Fibroblast of skin of left quadriceps (primary cell): ENCODE measurements at regions not wholly inside any gene's neighbourhood (a gene's known extent, or its start where the extent isn't known, plus 50 kb on each side); places are given as distances from the start of the nearest gene placed in this dataset.

Experiments
- DNase-seq, 2 experiments: peaks; one replicate each; pipeline ENCODE4 v3.0.0-alpha.2; 2013; ENCODE audit warnings: low read depth in 2 of 2

DNA sequence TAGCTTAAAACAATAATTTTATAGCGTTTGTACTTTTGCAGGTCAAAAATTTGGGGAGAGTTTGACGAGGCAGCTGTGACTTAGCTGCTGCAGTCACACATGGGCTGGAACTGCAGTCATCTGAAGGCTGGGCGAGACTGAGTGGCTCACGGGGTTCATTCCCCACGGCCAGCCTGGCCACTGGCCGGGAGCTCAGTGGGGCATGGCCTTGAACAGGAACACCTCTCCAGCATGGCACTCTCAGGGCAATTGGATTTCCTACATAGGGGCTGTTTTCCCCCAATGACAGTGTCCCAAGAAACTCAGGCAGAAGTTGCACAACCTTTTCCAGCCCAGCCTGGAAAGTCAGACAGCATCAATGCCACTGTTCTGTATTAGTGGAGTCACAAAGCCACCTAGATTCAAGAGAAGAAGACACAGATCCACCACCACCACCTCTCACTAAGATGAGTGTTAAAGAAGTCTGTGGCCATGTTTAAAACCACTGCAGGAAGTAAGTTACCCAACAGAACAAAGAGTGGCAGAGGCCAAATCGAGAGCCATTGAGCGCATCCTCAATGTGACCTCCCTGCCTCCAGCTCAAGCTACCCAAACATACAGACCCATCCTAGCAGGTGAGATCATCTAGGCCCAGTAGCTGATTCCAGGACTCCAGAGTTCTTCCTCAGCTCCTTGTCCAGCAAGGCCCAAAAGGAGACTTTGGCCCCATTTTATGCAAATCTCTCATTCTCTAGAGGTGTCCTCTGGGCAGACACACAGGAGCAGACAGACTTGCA, 618.7 kb upstream of the CADM1 start:
- DNase-seq: no peak

DNA sequence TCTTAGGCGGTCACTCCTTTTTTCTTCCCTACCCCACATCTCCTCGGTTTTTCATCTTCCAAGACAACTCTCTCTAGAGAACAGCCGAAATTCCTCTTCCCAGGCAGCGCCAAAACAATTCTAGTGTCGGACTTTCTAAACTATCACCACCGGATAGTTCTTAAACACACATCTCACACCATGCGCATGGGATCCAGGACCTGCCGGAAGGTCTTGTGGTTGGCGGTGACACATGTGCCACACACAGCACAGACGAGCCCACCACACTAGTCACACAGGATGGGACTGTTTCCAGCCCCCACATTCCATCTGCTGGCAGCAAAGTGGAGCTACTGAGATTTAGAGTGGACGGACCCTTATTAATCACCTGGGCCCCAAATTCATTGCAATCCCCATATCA, 614.9 kb upstream of the CADM1 start:
- DNase-seq: no peak

DNA sequence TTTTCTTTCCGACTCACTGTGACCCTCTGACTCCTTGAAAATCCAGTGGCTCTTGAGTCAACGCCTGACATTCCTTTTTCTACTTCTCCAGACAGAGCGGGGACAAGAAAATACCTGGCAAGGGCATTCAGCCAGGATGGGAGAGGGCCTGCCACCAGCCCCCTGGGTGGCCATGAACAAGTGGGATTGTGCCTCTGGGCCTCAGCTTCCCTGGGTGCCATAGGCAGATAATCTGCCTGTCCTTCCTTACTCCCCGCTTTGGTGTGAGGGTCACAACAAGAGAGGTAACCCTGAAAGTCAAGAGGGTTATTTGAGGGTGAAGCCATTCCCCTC, 613.9 kb upstream of the CADM1 start:
- DNase-seq: no peak

DNA sequence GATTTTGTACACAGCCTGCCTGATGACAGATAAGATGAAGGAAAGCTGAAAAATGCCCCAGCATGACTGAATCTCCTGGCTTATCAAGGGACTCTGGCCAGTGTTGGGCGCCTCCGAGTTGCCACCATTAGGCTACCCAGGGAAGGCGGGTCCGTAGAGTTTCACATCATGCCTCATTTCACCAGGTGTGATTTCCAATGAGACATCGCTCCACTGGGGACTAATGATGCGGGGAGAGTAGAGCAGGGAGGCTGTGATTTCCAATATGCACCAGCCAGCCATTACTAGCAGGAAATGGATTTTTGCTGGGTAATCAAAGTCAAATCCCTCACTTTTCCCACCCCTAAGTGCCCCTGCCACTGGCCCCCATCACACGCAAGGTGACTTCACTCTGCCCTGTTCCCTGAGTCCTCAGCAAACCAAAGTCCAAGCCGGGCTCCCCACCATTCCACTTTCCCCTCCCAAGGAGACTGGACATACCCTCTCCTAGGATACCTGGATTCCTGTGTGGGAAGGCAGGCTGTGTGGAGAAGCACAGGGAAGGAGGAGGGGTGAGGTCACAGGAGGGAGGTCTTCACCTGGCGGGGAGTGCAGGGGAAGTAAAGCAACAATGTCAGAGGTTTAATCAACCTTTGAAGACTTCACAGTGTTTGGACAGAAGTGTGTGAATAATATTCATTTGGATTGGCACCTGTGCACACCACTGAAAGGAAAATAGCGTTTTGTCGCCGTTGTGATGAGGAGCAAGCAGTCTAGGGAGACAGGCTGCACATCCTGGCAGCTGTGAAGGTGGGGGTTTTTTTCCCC, 613.3 kb upstream of the CADM1 start:
- DNase-seq: no peak

DNA sequence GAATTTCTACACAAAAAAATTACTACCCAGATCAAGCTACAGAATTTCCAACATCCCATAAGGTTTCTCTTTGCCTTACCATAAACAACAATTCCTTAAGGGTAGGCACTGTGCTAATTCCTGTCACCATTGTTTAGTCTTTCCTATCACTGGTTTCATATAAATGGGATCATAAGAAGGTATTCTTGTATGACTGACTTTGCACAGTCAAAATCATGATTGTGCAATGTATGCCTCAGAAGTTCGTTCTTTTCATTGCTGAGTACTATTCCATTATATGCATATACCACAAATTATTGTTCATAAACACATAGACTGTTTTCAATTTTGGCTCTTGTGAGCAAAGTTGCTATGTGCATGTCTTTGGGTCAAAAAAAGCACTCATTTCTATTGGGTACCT, 611.6 kb upstream of the CADM1 start:
- DNase-seq: no peak

DNA sequence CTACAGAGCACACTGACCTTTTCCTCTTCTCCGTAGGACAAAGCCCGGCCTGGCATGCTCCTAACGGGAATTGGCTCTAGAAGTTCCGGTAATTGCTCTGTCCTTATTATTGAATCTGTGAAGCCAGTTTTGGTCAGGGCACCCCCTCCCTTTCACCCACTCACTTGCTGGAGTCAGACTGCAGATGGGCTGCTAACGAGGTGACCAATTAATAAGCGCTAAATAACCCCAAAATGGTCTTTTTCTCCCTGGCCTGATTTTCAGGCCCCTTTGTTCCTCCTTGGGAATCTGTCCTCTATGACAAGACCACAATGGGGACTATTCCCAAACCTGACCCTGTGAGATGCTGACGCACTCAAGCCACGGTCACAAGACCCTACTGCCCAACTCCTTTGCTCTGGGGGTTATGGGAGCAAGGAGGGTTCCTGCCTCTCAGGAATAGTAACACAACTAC, 610.0 kb upstream of the CADM1 start:
- DNase-seq: no peak

DNA sequence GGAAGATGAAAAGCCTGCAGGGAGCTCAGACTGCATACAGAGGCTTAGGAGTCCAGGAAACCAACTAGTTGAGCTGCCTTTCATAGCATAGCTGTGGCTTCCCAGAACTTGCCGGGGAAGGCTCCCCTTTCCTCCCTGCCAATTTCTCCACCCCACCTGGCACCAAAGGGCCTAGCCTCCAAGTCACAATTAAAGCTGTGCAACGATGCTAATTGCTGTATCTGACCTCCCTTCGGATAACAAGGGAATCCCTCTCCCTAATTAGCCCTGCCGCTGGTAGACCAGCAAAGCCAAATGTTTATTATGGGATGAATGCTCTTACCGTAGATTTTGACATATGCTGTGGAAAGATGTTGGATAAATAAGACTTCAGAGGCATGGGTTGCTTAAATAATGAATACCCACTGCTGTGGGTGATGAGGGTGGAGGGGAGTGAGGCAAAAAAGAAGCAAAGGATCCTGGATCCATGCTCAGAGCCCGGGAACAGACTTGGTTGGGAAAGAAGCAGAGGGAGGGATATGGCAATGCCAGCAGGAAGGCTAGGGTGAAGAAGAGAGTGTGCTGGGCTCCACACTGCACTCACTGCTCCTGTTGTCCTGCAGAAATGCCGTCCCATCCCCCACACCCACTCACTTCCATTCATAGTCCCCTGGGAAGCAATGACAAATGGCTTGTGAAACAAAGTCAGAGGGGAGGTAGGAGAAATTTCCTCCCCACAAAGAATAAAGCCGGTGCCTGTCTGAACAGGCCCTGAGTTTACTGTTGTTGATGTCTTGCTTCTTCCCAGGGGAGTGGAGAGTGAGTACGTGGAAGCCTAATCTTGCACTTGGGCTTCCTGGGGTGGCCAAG, 608.1 kb upstream of the CADM1 start:
- no peak for DNase-seq

DNA sequence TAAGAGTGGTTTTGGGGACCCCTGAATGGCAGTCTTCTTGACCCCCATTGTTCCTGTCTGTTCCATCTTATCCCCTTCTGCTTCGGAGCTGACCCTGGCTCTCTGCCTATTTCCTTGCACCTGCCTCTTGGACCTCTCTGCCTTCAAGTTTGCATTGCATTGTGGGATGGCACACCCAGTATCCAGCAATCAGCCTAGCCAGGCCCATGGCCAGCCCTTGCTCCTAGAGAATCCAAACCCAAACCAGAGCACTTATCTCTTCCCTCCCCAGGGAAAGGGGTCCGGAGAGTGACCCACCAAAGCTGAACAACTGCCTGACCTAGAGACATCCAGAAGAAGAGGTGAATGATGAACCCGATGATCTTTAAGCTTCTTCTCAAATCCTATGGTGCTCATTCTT, 607.3 kb upstream of the CADM1 start:
- DNase-seq: no peak

DNA sequence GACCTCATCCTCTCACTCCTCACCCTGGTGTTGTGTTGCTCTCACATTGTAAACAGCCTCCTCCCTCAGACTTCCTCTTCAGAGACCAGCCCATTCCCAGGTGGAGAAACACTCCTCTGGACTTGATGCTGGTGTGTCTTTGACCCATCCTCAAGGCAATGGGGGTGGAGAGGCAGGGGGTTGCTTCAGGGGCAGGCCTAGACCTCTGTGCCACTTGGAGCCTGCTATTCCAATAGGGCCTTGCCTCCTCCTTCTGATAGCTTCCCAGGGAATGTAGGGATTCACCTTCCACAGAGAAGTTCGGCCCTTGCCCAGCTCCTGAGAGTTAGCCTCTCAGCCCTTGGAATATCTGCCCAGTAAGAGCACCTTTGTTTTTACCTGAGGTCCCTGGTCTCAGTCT, 606.6 kb upstream of the CADM1 start:
- DNase-seq: no peak

DNA sequence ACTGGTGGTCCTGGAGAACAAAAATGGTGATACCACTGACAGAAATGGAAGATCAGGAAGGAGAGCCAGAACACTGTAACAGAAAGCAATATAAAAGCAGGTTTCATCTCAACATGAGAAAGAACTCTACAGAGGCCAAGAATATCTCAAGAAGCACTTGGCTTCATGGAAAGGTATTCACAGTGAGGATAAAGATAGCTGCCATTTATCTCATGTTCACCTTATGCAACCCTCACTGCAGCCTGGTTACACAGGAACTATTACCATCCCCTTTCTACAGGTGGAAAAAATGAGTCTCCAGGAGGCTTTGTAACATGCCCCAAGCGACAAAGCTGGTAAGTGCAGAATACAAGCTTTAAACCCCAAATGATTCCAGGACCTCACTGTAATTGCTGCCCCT, 606.1 kb upstream of the CADM1 start:
- no peak for DNase-seq

DNA sequence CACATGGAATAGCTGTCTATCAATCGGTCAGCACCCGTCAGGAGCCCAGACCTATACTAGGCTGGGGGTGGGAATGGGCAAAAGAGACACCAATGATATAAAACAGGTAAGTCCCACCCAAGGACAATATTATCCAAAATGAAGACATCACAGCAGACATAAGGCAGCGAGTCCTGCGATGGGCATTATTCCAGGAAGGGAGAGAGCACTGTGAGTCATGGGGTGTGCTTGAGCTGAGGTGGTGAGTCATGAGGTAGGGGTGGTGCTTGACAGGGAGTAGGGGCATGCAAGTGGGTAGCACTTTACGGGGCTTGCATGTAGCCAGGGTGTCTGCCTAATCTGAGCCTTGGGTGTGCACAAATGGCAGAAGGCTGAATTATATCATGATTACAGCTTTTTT, 605.0 kb upstream of the CADM1 start:
- peak; percentile 30 to 35 for DNase-seq

DNA sequence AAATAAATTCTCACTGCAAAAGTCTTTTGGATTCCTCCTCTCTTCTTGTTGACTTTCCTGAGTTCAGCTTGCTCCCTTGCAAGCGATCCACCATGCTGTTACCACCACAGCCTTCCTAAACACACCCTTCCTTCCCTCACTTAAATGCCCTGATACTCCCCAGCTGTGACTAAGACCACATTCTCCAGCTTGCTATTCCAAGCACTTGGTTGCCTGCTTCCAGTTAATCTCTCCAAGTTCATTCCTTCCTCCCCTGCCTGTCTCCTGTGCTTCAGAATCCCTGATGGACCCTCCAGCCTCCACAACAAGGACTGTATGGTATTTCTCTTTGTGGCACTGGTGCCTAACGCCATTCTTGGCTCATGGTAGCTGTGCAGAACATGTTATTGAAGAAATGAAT, 603.9 kb upstream of the CADM1 start:
- DNase-seq: no peak

DNA sequence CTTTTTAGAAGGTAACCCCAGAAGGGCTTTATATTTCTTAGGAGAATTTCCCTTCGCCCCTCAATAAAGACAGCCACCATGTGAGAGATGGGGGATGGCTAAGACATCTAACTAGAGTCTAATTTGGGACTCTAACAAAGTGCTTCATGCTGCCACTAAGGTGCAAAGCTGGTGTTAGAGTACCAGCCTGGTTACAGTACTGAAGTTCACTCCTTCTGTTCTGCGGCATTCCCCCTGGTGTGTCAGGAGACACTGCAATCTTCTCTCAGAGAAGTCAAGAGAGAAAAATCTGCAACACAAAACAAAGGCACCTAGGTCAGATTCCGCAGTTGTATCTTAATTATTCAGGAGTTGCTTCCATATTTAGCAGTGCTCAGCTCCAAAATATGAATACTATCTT, 603.0 kb upstream of the CADM1 start:
- DNase-seq: no peak

DNA sequence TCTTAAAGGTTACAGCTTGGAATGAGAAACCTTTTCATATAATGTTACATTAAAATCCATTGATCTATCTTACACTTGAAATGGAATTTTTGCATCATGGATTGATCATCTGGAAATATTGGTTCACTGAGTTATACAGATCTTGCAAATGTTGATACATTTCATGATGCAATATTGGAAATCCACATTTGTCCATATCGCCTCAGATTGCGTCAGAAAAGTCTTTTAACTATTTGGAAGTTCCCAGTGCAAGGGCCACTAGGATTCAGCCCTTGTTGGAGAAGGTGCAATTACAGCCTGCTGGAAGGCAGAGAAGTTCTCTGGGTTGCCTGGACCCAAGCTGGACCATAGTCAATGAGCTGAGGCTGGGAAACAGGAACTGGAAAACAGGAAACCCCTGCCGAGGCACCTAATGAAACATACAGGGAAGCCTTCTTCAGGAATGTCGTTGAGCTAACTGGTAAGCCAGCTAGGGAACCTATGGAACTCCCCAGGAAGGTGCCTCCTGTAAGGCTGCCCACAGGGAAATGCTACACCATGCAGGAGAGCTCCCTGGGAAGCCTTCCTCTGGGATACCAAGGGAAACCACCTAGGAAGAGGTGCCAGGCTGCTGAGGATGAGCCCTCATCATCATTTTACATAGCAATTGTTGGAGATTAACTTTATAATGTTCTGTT, 600.4 kb upstream of the CADM1 start:
- no peak for DNase-seq

DNA sequence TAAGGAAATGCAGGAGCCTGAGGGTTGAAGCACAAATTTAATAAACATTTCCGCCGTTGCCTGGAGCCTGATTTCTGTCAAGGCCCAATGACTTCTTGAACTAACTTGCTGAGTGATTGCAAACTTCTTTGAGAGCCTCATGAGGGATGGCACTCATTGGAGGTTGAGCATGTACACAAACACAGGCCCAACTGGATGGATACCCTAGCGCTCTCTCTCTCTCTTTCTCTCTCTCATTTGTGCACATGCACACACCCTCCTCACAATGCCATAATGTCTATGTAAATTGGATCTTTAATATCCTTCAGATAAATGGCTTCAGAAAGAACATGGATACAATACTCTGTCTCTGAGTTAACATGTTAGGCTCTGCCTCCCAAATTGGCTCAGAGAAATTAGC, 597.7 kb upstream of the CADM1 start:
- no peak for DNase-seq

DNA sequence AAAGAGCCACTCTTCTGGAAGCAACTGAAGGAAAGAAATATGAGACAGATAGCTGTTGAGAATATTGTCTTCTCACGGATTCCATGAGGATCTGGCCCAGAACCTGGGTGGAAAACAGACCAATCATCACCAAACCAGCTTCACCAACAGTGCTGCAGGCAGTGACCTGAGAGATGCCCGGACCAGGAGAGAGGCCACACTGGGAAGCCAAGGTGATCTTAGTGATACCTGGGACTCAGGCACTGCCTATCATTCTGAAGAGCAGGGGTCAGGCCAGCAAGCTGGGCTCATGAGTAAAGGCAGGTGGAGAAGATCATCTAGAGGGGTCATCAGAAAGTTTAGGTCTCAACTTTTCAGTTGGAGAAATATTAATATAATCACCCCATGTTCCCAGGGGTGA, 595.8 kb upstream of the CADM1 start:
- no peak for DNase-seq

DNA sequence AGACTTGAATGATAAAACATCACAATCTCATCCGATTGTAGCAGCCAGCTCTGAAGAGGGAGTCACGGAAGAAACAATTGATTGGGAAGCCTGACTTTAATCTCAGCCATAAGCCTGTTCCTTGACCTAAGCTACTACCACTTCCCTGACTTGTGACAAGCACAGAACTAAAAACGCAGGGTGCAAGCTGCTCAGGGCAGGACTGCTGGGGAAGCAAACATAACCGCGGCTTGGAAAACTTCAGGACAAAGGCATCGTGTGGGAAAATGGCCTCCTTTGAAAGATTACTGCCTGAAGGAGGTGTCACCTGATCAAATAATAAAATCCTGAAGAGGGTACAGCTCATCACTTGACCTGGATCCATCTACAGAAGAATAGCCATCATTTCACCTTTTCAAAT, 595.3 kb upstream of the CADM1 start:
- DNase-seq: no peak

DNA sequence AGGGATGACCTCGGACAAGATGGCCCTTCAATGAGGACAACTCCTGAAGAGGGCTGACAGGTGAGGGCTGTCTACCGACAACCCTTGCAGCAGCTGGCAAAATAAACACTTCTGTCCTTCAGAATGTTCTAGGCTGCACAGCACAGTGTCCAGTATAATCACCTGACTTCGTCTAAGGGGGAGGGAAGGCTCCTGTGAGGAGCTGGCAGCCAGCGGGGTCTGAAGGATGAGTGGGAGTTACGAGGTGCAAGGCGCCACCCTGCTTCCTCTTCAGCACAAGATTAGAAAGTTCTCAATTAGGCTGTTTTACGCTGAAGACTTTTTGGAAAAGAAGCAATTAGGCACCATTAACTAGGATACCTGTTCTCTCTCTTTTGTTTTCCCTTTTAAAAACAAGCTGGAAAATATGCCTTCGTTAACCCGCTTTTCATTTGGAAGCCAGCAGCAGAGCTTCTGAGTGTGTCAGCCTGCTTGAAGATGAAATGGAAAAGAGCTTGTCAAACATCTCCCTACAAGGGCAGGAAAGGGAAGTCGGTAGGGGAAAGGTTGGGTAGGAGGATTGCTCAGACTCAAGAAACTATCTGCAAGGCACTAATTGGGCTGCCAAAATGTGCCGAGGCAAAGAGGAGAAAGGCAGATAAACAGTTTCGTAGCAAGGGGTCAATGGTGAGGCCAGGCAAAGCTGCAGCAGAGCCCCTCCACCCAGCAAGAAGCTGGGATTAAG, 592.2 kb upstream of the CADM1 start:
- no peak for DNase-seq

DNA sequence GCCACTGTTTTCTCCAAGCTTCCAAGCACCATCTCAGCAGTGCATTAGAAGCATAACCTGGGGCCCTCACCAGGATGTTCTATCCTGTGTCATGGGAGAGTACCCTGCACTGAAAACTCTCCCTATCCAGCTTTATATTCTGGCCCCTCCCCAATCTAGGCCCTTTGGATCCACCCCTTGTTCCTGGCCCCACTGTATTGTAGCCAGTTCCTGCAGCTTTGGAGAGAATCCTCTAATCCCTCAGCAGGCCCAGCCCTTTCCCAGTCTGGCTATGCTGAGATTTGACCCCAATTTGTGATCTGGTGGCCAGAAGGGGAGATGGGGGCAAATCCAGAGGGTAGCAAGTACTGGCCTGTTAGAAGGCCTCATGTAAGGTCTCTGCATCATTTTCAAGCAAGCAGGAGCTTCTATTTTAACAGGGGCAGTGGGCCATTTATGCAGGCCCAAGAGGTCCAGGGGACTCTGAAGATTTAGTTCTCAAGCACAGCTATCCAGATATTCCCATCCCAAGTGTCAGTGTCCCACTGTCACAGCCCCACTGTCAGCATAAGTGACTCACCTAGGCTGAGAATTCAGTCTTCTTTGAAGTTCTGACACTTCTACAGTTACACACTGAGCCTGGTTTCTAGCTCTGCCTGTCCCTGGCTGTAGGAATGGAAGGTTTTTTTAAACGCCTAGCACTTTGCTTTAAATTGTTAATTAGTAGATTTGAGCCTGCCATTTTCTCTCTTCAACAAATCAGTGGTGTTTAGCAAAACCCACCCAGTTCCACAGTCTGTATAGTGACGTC, 589.5 kb upstream of the CADM1 start:
- DNase-seq: no peak

DNA sequence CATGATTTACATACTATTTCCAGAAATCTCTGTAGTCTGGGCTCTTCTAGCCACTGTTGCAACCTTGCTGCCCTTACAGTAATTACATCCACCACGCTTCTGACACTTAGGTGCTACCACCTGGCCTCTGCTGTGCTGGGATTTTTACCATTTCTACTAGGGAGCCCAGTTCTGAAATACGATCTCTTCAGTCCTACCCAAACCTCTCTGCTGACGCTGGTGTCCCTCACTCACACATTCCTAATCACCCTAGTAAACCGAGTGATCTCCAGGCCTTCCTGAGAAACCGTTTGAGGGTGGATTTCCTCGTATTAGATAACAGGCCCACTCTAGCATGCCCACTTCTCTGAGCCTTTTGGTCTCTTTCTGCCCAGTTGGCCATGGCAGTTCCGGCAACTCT, 588.9 kb upstream of the CADM1 start:
- DNase-seq: no peak

DNA sequence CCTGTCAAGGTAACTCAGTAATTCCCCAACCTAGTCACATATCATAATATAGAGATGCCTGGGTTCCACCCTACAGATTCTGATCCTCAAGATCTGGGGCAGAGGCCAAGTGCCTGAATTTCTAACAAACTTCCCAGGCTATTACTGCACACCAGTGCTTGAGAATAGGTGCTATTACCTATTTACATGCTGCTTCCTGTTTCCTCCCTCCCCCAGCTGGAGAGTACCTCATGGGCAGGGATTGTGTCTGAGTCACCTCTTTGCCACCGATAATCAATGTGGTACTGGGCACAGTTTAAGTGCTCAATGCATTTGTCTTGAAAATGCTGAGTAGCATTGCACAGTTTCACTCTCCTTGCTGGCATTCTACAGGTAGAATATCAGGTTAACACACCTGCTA, 582.2 kb upstream of the CADM1 start:
- no peak for DNase-seq
